ENCODE measurements at regions not wholly inside any gene's neighbourhood (a gene's known extent, or its start where the extent isn't known, plus 50 kb on each side); places are given as distances from the start of the nearest gene placed in this dataset.

DNA sequence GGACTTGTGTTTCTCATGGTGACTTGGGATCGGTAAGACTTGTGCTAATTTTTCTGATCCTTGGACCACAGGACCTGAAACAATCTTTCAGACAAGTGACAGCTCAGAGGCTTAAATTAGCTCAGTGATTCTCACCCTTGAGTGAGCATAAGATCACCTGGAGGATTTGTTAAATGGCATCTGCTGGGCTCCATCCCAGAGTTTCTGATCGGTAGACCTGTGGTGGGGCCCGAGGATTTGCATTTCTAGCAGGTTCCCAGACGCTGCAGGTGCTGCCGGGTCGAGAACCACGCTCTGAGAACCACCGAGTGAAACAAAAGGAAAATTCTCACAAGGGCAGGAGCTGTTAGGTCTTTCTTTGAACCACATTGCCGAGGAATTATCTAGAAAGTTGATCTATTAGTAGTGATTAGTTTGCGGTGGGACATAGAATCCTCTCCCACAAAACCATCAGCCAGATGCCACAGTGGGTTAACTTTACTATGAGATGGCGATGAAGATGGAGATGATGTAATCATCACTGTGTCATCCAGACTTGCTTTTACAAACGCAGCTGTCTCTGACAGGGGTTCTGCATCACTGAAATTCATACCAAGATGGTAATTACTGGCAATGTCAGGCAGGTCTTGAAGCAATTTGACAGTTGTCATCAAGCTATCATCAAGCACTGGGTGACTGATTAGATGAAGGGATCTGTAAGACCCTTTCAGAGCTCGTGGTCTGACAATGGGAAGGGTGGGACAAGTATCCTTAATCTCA, 184.0 kb downstream of the AACS start:
- no peaks in the 10 kb centered on the region for H3K4me1 ChIP-seq
- no peak for TF ChIP-seq CTCF (IDR thresholded peaks at IDR 0.05)
- TF ChIP-seq POLR2A (IDR thresholded peaks at IDR 0.05), result no peak
- H3K36me3 ChIP-seq, result no peaks in the 10 kb centered on the region
- no peaks in the 10 kb centered on the region for H3K27me3 ChIP-seq
- no peak overlapping the region for H3K4me3 ChIP-seq
- H3K27ac ChIP-seq, result no peak overlapping the region
- no peak for DNase-seq
- H3K9me3 ChIP-seq, result no peaks in the 10 kb centered on the region

- TF ChIP-seq CTCF (IDR thresholded peaks at IDR 0.05), result no peak
- TF ChIP-seq POLR2A (IDR thresholded peaks at IDR 0.05), result no peak
- Histone ChIP-seq H3K27me3 (no peaks in the 10 kb centered on the region), H3K36me3 (no peaks in the 10 kb centered on the region), H3K27ac (no peak overlapping the region), H3K4me1 (no peaks in the 10 kb centered on the region), H3K9me3 (no peaks in the 10 kb centered on the region), H3K4me3 (no peak overlapping the region)
- DNase-seq, result no peak
These were observed 184.7 kb downstream of the AACS start for GRCh38 chr12:125249932-125250331.

- Histone ChIP-seq H3K4me3 (no peak overlapping the region), H3K4me1 (no peaks in the 10 kb centered on the region), H3K27ac (no peak overlapping the region), H3K36me3 (no peaks in the 10 kb centered on the region), H3K27me3 (no peaks in the 10 kb centered on the region), H3K9me3 (no peaks in the 10 kb centered on the region)
- DNase-seq, result no peak
- TF ChIP-seq POLR2A (IDR thresholded peaks at IDR 0.05) (no peak), CTCF (IDR thresholded peaks at IDR 0.05) (no peak)
These were observed 189.0 kb downstream of the AACS start for GRCh38 chr12:125254236-125254635.

DNA sequence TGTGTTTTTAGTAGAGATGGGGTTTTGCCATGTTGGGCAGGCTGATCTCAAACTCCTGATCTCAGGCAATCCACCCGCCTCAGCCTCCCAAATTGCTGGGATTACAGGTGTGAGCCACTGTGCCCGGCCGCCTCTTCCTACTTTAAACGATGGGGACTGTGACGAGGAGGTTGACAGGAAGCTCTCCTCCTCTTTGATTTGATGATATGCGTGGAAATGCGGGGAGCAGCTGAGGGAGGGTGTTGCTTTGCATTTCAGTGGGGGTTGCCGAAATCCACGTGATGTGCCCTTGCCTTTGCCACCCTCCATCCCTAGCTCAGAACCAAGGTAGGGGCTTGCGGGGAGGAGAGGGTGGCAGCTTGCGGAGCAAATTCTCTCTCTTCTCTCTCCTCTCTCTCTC, 189.6 kb downstream of the AACS start:
- DNase-seq, result no peak
- H3K27ac ChIP-seq, result no peak overlapping the region
- no peaks in the 10 kb centered on the region for H3K27me3 ChIP-seq
- no peaks in the 10 kb centered on the region for H3K36me3 ChIP-seq
- no peak for TF ChIP-seq POLR2A (IDR thresholded peaks at IDR 0.05)
- TF ChIP-seq CTCF (IDR thresholded peaks at IDR 0.05), result no peak
- no peaks in the 10 kb centered on the region for H3K9me3 ChIP-seq
- no peak overlapping the region for H3K4me3 ChIP-seq
- no peaks in the 10 kb centered on the region for H3K4me1 ChIP-seq

DNA sequence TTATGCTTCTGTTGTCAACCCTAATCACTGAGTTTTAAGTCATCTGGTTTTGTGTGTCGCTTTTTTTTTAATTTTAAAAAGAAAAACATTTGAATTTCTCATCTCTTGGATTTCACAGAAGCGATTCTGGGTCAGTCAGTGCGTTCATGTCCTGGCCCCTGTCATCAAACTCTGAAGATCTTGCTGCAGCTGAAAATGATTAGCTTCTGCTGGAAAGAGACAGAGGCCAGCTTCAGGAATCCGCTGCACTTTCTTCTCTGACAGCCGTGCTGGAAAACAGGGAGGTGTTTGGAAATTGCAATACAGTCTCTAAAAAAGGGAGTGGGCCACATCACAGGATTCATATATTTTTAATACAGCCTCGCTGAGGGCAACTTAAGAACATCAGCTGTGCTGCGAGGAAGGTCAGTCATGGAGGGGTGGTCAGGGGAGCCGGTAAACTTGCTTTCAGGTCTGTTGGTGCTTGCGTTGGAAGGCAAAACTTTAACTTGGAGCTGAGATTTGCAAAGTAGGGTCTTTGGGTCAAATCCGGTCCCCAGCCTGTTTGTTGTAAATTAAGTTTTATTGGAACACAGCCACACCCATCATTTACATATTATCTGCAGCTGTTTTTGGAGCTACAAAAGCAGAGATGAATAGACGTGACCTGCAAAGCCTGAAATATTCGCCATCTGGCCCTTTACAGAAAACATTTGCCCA, 190.8 kb downstream of the AACS start:
- TF ChIP-seq CTCF (IDR thresholded peaks at IDR 0.05), result no peak
- no peak for TF ChIP-seq POLR2A (IDR thresholded peaks at IDR 0.05)
- Histone ChIP-seq H3K4me1 (no peaks in the 10 kb centered on the region), H3K27ac (no peak overlapping the region), H3K36me3 (no peaks in the 10 kb centered on the region), H3K4me3 (no peak overlapping the region), H3K9me3 (no peaks in the 10 kb centered on the region), H3K27me3 (no peaks in the 10 kb centered on the region)
- DNase-seq, result no peak
